ENCODE measurements at regions not wholly inside any gene's neighbourhood (a gene's known extent, or its start where the extent isn't known, plus 50 kb on each side); places are given as distances from the start of the nearest gene placed in this dataset.

DNA sequence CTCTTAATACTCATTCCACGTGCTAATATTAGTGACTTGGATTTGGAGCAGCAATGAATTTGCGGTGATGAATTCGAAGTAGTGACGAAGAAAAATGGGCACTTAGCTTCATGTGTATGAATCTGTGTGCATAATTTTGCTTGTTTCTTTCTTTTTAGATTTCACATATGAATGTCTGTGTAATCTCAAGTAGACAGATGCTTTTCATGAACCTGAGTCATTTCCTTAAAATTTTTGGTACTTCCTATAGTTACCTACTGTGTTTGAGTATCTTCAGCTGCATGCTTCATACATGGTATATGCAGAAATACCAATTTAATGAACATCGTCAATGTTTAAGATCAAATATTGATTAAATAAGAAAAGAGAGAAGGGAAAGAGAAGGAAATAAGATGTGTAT, 540.2 kb downstream of the RAB38 start:
- Histone ChIP-seq H3K4me2 (ENCODE audit: low read length) (no peak overlapping the region), H3K9me2 (ENCODE audit: insufficient read depth) (no peaks in the 10 kb centered on the region), H2AFZ (ENCODE audit: low read depth, low read length, poor library complexity, severe bottlenecking) (no peak overlapping the region), H3K4me3 (replicated peaks in 1 of 2; ENCODE audit: low read depth in 1 of 2, low read length in 2 of 2) (no peak overlapping the region), H3K4me1 (ENCODE audit: control insufficient read depth in 1 of 2, insufficient read depth in 2 of 2, low read length in 2 of 2) (no peaks in the 10 kb centered on the region), H3K9me3 (ENCODE audit: control insufficient read depth in 1 of 2, insufficient read depth in 1 of 2, low read depth in 1 of 2, low read length in 2 of 2) (no peaks in the 10 kb centered on the region), H3K79me2 (ENCODE audit: insufficient read depth, low read length) (no peaks in the 10 kb centered on the region), H4K20me1 (ENCODE audit: insufficient read depth) (no peaks in the 10 kb centered on the region), H3K36me3 (ENCODE audit: control insufficient read depth in 1 of 2, insufficient read depth in 2 of 2, low read length in 2 of 2) (no peaks in the 10 kb centered on the region), H3K27me3 (ENCODE audit: insufficient read depth, low read length) (peaks cover 28% of the 10 kb centered on the region; the same call in 1 of the 2 replicates), H3K27ac (ENCODE audit: low read depth, low read length) (no peak overlapping the region), H3K9ac (ENCODE audit: low read length) (no peak overlapping the region)
- RAD21 ChIA-PET (ENCODE audit: low non-redundant PET in 1 of 2, low total read pairs in 2 of 2, uncharacterized antibody in 2 of 2, unreplicated experiment in 2 of 2), result no interaction called here
- POLR2A ChIA-PET, result no interaction called here
- no peak for DNase-seq (ENCODE audit: low read depth, low spot score)
- TF ChIP-seq TCF7L2 (IDR thresholded peaks at IDR 0.05; ENCODE audit: borderline replicate concordance, extremely low read depth, insufficient read depth, insufficient read length), result no peak
- no peak for TF ChIP-seq FOSL1 (IDR thresholded peaks at IDR 0.05; ENCODE audit: low read depth)
- no peak for TF ChIP-seq SP1 (IDR thresholded peaks at IDR 0.05; ENCODE audit: low read depth)
- TF ChIP-seq, protein P1, sequence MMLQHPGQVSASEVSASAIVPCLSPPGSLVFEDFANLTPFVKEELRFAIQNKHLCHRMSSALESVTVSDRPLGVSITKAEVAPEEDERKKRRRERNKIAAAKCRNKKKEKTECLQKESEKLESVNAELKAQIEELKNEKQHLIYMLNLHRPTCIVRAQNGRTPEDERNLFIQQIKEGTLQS (IDR thresholded peaks at IDR 0.05), result no peak
- TF ChIP-seq, protein P2, sequence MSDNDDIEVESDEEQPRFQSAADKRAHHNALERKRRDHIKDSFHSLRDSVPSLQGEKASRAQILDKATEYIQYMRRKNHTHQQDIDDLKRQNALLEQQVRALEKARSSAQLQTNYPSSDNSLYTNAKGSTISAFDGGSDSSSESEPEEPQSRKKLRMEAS (IDR thresholded peaks at IDR 0.05), result no peak
- TF ChIP-seq, protein P3, sequence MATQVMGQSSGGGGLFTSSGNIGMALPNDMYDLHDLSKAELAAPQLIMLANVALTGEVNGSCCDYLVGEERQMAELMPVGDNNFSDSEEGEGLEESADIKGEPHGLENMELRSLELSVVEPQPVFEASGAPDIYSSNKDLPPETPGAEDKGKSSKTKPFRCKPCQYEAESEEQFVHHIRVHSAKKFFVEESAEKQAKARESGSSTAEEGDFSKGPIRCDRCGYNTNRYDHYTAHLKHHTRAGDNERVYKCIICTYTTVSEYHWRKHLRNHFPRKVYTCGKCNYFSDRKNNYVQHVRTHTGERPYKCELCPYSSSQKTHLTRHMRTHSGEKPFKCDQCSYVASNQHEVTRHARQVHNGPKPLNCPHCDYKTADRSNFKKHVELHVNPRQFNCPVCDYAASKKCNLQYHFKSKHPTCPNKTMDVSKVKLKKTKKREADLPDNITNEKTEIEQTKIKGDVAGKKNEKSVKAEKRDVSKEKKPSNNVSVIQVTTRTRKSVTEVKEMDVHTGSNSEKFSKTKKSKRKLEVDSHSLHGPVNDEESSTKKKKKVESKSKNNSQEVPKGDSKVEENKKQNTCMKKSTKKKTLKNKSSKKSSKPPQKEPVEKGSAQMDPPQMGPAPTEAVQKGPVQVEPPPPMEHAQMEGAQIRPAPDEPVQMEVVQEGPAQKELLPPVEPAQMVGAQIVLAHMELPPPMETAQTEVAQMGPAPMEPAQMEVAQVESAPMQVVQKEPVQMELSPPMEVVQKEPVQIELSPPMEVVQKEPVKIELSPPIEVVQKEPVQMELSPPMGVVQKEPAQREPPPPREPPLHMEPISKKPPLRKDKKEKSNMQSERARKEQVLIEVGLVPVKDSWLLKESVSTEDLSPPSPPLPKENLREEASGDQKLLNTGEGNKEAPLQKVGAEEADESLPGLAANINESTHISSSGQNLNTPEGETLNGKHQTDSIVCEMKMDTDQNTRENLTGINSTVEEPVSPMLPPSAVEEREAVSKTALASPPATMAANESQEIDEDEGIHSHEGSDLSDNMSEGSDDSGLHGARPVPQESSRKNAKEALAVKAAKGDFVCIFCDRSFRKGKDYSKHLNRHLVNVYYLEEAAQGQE (IDR thresholded peaks at IDR 0.05; ENCODE audit: low read depth), result no peak
- TF ChIP-seq JUND (IDR thresholded peaks at IDR 0.05), result no peak
- TF ChIP-seq EZH2phosphoT487 (IDR thresholded peaks at IDR 0.05; ENCODE audit: borderline replicate concordance), result no peak
- CTCF ChIA-PET, result no interaction called here
- BruUV-seq (replicated peaks), result no TSS peak
- intact Hi-C loops (cut with micrococcal nuclease), result no loop called here
- ATAC-seq, result no peak

All from HCT116 (cell line).